Neuron (in vitro differentiated cells): ENCODE measurements at regions not wholly inside any gene's neighbourhood (a gene's known extent, or its start where the extent isn't known, plus 50 kb on each side); places are given as distances from the start of the nearest gene placed in this dataset.
"Not testable (repeated sequence)": the region's sequence is repeated elsewhere in the genome, so short reads cannot be mapped to it uniquely, and the experiment has no call there.

Source experiments
- H2AFZ ChIP-seq: one replicate; pipeline ENCODE4 v1.6.1; 2013; ENCODE audit warnings: low read depth, mild to moderate bottlenecking, inconsistent platforms, low read length, moderate library complexity
- H3K27me3 ChIP-seq: one replicate; pipeline ENCODE4 v1.6.1; 2013; ENCODE audit warnings: low read length; ENCODE audit not compliant: insufficient read depth
- H3K36me3 ChIP-seq: one replicate; pipeline ENCODE4 v1.6.1; 2013; ENCODE audit warnings: low read length; ENCODE audit not compliant: insufficient read depth
- H3K4me1 ChIP-seq: one replicate; pipeline ENCODE4 v1.6.1; 2013; ENCODE audit warnings: low read length; ENCODE audit not compliant: insufficient read depth
- H3K4me3 ChIP-seq: 2 replicates; pipeline ENCODE4 v1.5.1; 2013; ENCODE audit warnings: mild to moderate bottlenecking, low read length, moderate library complexity
- H3K9me3 ChIP-seq: one replicate; pipeline ENCODE4 v1.6.1; 2013; ENCODE audit warnings: low read length

GRCh38 chr21:25191141-25191540, 416.1 kb downstream of the MRPL39 start:
- no peak overlapping the region for H3K4me3 ChIP-seq
- H3K27me3 ChIP-seq: no peaks in the 10 kb centered on the region
- no peaks in the 10 kb centered on the region for H3K4me1 ChIP-seq
- no peak overlapping the region for H2AFZ ChIP-seq
- H3K9me3 ChIP-seq: no peaks in the 10 kb centered on the region
- no peaks in the 10 kb centered on the region for H3K36me3 ChIP-seq

DNA sequence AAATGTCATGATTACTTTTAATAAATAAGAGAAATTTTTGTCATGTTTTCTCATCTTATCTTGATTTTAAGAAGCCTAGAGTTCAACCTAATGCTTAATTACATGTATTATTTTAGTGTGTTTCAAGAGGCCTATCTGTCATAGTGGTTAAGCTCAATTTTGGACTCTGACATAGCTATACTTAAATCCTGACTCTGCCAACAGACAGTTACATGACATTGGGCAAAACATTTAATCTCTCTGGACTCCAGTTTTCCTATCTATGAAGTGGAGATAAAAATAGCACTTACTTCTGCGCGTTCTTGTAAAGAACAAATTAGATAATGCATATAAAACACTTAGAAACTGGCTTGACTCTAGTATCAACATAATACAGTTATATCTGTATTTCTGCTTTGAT, 417.8 kb downstream of the MRPL39 start:
- Histone ChIP-seq H3K4me3 (no peak overlapping the region), H2AFZ (no peak overlapping the region), H3K36me3 (no peaks in the 10 kb centered on the region), H3K4me1 (no peaks in the 10 kb centered on the region), H3K27me3 (no peaks in the 10 kb centered on the region), H3K9me3 (no peaks in the 10 kb centered on the region)

GRCh38 chr21:25188677-25189079, 418.6 kb downstream of the MRPL39 start:
- no peaks in the 10 kb centered on the region for H3K27me3 ChIP-seq
- H3K9me3 ChIP-seq: no peaks in the 10 kb centered on the region
- H3K4me3 ChIP-seq: no peak overlapping the region
- no peak overlapping the region for H2AFZ ChIP-seq
- H3K4me1 ChIP-seq: no peaks in the 10 kb centered on the region
- H3K36me3 ChIP-seq: no peaks in the 10 kb centered on the region

GRCh38 chr21:25186273-25186672, 421.0 kb downstream of the MRPL39 start:
- Histone ChIP-seq H3K36me3 (no peaks in the 10 kb centered on the region), H2AFZ (no peak overlapping the region), H3K9me3 (no peaks in the 10 kb centered on the region), H3K4me3 (no peak overlapping the region), H3K4me1 (no peaks in the 10 kb centered on the region), H3K27me3 (no peaks in the 10 kb centered on the region)

- Histone ChIP-seq H3K4me1 (no peaks in the 10 kb centered on the region), H3K9me3 (no peaks in the 10 kb centered on the region), H3K36me3 (no peaks in the 10 kb centered on the region), H3K27me3 (no peaks in the 10 kb centered on the region), H2AFZ (no peak overlapping the region), H3K4me3 (no peak overlapping the region)
These were observed 423.7 kb downstream of the MRPL39 start for GRCh38 chr21:25183577-25183976.

DNA sequence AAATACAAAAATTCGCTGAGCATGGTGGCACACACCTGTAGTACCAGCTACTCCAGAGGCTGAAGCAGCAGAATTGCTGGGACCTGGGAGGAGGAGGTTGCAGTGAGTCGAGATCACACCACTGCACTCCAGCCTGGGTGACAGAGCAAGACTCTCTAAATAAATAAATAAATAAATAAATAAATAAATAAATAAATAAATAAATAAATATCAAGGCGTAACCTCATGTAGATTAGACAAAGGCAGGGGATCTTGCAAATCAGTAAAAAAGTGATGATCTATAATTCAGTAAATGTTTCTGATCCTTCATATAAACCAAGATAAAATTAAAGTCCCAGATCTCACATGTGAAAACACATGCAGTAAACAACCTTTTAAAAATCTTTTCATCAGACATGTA, 425.6 kb downstream of the MRPL39 start:
- not testable (repeated sequence) for H3K36me3 ChIP-seq, H3K27me3 ChIP-seq

GRCh38 chr21:25179116-25179515, 428.2 kb downstream of the MRPL39 start:
- Histone ChIP-seq H3K27me3 (no peaks in the 10 kb centered on the region), H3K4me1 (no peaks in the 10 kb centered on the region), H3K4me3 (no peak overlapping the region), H3K36me3 (no peaks in the 10 kb centered on the region), H2AFZ (no peak overlapping the region), H3K9me3 (no peaks in the 10 kb centered on the region)

More for the DNA sequence above, 425.6 kb downstream of the MRPL39 start:
- H2AFZ ChIP-seq, H3K4me1 ChIP-seq, H3K4me3 ChIP-seq, H3K9me3 ChIP-seq: not testable (repeated sequence)

GRCh38 chr21:25176637-25177412, 430.5 kb downstream of the MRPL39 start:
- no peaks in the 10 kb centered on the region for H3K9me3 ChIP-seq
- no peaks in the 10 kb centered on the region for H3K4me1 ChIP-seq
- H2AFZ ChIP-seq: no peak overlapping the region
- no peak overlapping the region for H3K4me3 ChIP-seq
- H3K36me3 ChIP-seq: no peaks in the 10 kb centered on the region
- no peaks in the 10 kb centered on the region for H3K27me3 ChIP-seq

DNA sequence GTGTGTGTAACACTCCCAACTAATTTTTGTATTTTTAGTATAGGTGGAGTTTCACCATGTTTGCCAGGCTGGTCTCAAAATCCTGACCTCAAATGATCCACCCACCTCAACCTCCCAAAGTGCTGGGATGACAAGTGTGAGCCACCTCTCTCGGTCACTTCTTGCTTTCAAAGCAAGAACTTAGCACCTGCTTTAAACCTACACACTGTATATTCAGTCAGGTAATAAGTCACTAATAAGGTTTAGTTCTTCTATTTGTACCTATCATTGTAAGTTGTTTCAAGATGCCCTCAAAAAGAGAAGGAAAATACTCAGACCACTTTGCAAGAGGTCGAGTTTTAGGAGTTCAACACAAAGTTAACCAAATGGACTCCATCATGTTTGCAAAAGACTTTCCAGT, 431.3 kb downstream of the MRPL39 start:
- no peaks in the 10 kb centered on the region for H3K9me3 ChIP-seq
- no peaks in the 10 kb centered on the region for H3K36me3 ChIP-seq
- H3K4me3 ChIP-seq: no peak overlapping the region
- no peak overlapping the region for H2AFZ ChIP-seq
- H3K4me1 ChIP-seq: no peaks in the 10 kb centered on the region
- H3K27me3 ChIP-seq: no peaks in the 10 kb centered on the region

GRCh38 chr21:25171438-25171837, 435.8 kb downstream of the MRPL39 start:
- H3K9me3 ChIP-seq: no peaks in the 10 kb centered on the region
- no peaks in the 10 kb centered on the region for H3K4me1 ChIP-seq
- no peaks in the 10 kb centered on the region for H3K36me3 ChIP-seq
- H2AFZ ChIP-seq: no peak overlapping the region
- H3K4me3 ChIP-seq: no peak overlapping the region
- H3K27me3 ChIP-seq: no peaks in the 10 kb centered on the region

DNA sequence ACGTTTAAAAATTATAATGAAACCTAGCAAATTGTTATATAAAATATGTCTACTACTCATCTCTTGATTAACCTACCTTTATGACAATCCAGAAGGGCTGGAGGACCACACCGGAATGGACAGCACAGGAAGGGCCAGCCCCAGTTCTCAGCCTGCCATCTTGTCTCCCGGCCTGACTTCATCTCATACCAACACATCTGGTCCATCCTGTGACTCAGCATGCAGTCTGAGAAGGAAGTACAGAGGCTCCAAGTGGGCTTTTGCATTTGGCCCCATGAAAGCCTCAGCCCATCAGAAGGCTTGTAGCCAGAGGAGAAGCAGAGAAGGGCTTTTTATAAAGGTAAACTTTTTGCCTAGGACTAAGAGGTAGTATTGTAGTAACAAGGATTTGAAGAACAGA, 436.6 kb downstream of the MRPL39 start:
- Histone ChIP-seq H3K36me3 (no peaks in the 10 kb centered on the region), H3K4me1 (no peaks in the 10 kb centered on the region), H3K27me3 (no peaks in the 10 kb centered on the region), H3K9me3 (no peaks in the 10 kb centered on the region), H2AFZ (no peak overlapping the region), H3K4me3 (no peak overlapping the region)

GRCh38 chr21:25169370-25169769, 437.9 kb downstream of the MRPL39 start:
- Histone ChIP-seq H3K36me3 (no peaks in the 10 kb centered on the region), H2AFZ (no peak overlapping the region), H3K9me3 (no peaks in the 10 kb centered on the region), H3K27me3 (no peaks in the 10 kb centered on the region), H3K4me3 (no peak overlapping the region), H3K4me1 (no peaks in the 10 kb centered on the region)

DNA sequence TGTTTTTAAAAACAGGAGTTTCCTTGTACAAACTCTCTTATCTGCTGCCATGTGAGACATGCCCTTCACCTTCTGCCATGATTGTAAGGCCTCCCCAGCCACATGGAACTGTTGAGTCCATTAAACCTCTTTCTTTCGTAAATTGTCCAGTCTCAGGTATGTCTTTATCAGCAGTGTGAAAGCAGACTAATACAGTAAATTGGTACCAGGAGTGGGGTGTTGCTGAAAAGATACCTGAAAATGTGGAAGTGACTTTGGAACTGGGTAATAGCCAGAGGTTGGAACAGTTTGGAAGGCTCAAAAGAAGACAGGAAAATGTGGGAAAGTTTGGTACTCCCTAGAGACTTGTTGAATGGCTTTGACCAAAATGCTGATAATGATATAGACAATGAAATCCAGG, 440.4 kb downstream of the MRPL39 start:
- not testable (repeated sequence) for H3K9me3 ChIP-seq, H3K36me3 ChIP-seq, H2AFZ ChIP-seq, H3K4me1 ChIP-seq, H3K4me3 ChIP-seq, H3K27me3 ChIP-seq

DNA sequence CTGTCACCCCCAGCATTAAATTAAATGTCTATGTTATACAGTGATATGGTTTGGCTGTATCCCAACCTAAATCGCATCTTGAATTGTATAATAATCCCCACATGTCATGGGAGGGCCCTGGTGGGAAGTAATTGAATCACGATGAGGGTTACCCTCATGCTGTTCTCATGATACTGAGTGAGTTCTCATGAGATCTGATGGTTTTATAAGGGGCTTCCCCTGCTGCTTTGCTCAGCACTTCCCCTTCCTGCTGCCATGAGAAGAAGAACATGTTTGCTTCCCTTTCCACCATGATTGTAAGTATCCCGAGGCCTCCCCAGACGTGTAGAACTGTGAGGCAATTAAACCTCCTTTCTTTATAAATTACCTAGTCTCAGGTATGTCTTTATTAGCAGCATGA, 445.7 kb downstream of the MRPL39 start:
- Histone ChIP-seq H3K9me3 (no peaks in the 10 kb centered on the region), H3K36me3 (no peaks in the 10 kb centered on the region), H2AFZ (no peak overlapping the region), H3K27me3 (no peaks in the 10 kb centered on the region), H3K4me1 (no peaks in the 10 kb centered on the region), H3K4me3 (no peak overlapping the region)
